Panc1 (cell line): ENCODE measurements at regions not wholly inside any gene's neighbourhood (a gene's known extent, or its start where the extent isn't known, plus 50 kb on each side); places are given as distances from the start of the nearest gene placed in this dataset.

Experiments used
- ATAC-seq: fragments of 200-7000 bp; cut with Tn5 transposase; 2 replicates; pipeline ENCODE4 v1.9.1; 2020; ENCODE audit warnings: mild to moderate bottlenecking, moderate library complexity
- BruUV-seq: library from RNA; stranded (reverse); fragments of 400-500 nt; replicated peaks from 2 replicates; lab custom pipeline; 2021; lab: Mats Ljungman, UMichigan
- CTCF ChIA-PET: fragments of 300-600 bp; sonication (Branson Sonifier 250); formaldehyde crosslinking; loops from one replicate; lab custom pipeline; 2022; ENCODE audit warnings: antibody characterized with exemption; lab: Charles Lee
- POLR2A ChIA-PET: fragments of 300-600 bp; sonication (Branson Sonifier 250); formaldehyde crosslinking; loops from one replicate; lab custom pipeline; 2022; ENCODE audit warnings: antibody characterized with exemption; lab: Charles Lee
- DNase-seq: peaks from one replicate; pipeline ENCODE4 v3.0.0-alpha.2; 2010; ENCODE audit warnings: low read depth, low spot score
- H3K27ac ChIP-seq: 2 replicates; pipeline ENCODE4 v1.5.1; 2011; ENCODE audit warnings: mild to moderate bottlenecking, low read length, inconsistent platforms
- H3K27me3 ChIP-seq: fragments of 200-500 bp; sonication (Bioruptor generic); 2 replicates; pipeline ENCODE4 v1.6.0; 2014; ENCODE audit warnings: low read length, inconsistent platforms; ENCODE audit not compliant: control insufficient read depth, insufficient read depth
- H3K36me3 ChIP-seq: fragments of 200-500 bp; sonication (Bioruptor generic); 2 replicates; pipeline ENCODE4 v1.5.1; 2014; ENCODE audit warnings: inconsistent platforms, mild to moderate bottlenecking, low read length, moderate library complexity; ENCODE audit not compliant: control insufficient read depth, insufficient read depth
- H3K4me1 ChIP-seq: 2 replicates; pipeline ENCODE4 v1.5.1; 2011; ENCODE audit warnings: inconsistent platforms, mild to moderate bottlenecking, low read length, moderate library complexity; ENCODE audit not compliant: control insufficient read depth, insufficient read depth
- H3K4me3 ChIP-seq, 2 experiments: 2 replicates each; pipeline ENCODE4 v1.5.1; 2011 to 2012; ENCODE audit warnings: low read depth in 2 of 2, low read length in 2 of 2, mild to moderate bottlenecking in 2 of 2, inconsistent platforms in 1 of 2, moderate library complexity in 1 of 2
- H3K9me3 ChIP-seq: fragments of 200-500 bp; sonication (Bioruptor generic); 2 replicates; pipeline ENCODE4 v1.5.1; 2014; ENCODE audit warnings: low read depth, mild to moderate bottlenecking, inconsistent platforms, low read length, moderate library complexity; ENCODE audit not compliant: control insufficient read depth, insufficient read depth
- CTCF ChIP-seq: fragments of 450-650 bp; IDR thresholded peaks from 2 replicates; pipeline ENCODE4 v1.5.1; 2017; ENCODE audit warnings: mild to moderate bottlenecking
- POLR2AphosphoS5 ChIP-seq: IDR thresholded peaks from 2 replicates; pipeline ENCODE4 v1.6.1; 2012; ENCODE audit warnings: mild to moderate bottlenecking, low read depth, low read length, moderate library complexity
- REST ChIP-seq, 2 experiments: IDR thresholded peaks; 2 replicates each; pipeline ENCODE4 v1.6.1; 2011 to 2012; ENCODE audit warnings: low read depth in 2 of 2, control low read depth in 1 of 2, low read length in 1 of 2, mild to moderate bottlenecking in 1 of 2, moderate library complexity in 1 of 2; ENCODE audit not compliant: insufficient read depth in 1 of 2
- SIN3A ChIP-seq: IDR thresholded peaks from 2 replicates; pipeline ENCODE4 v1.6.1; 2012; ENCODE audit warnings: low read depth, mild to moderate bottlenecking, low read length, moderate library complexity, borderline replicate concordance; ENCODE audit not compliant: insufficient read depth
- TCF7L2 ChIP-seq: IDR thresholded peaks from 2 replicates; pipeline ENCODE4 v1.6.1; 2011; ENCODE audit warnings: mild to moderate bottlenecking, low read depth, low read length, inconsistent platforms
- in situ Hi-C: cut with HindIII; loops from 2 replicates; pipeline ENCODE4 v1.10.0; 2016; ENCODE audit warnings: low sequenced_read_pairs, low pct_unique_long_range_greater_than_20kb
- intact Hi-C: fragments of 100-400 bp; cut with micrococcal nuclease; formaldehyde crosslinking; loops from one replicate; pipeline ENCODE4 v1.10.0; 2022; ENCODE audit not compliant: unreplicated experiment

DNA sequence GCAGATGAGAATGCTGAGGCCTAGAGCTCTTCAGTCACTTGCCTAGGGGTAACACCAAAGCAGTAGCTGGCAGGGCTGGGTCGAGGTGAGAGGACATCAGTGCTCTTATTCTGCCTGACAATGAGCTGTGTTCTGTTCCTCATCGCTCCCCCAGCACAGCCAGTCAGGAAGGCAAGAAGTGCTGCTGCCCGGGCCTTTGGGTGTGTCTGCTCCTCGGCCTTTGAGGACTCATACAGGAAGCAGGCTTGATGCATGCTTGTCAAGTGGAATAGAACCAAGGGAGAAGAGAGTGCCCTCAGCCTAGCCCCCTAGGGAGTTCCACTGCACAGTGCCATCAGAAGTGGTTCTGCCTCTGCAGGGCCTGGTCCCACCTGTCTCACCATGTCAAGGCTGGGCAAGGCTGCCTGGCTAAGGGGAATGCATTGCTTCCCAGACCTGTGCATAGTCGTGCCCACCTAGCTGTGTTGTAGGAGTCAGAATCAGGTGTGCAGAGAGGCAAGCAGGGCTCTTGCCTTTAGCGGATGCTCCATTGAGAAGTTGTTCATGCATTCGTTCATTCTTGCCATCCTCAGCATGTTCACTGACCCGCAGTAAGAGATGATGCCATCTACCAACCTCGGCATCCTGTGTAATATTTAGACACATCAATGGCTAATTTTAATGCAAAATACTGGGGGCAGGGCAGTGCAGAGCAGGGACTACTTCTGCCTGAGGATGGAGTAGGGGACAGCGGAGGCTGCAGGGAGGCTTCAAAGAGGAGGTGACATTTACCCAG is 156.6 kb downstream of the RPS24 start:
- no peak overlapping the region for H3K27ac ChIP-seq
- no peaks in the 10 kb centered on the region for H3K27me3 ChIP-seq
- POLR2A ChIA-PET, result no interaction called here
- TF ChIP-seq POLR2AphosphoS5 (no peak), TCF7L2 (no peak), SIN3A (no peak), REST (IDR thresholded peaks at IDR 0.05; ENCODE audit: insufficient read depth in 1 of 2, low read depth in 2 of 2, low read length in 1 of 2) (no peak), CTCF (no peak)
- BruUV-seq, result no TSS peak
- CTCF ChIA-PET, result no interaction called here
- in situ Hi-C loops, result no loop called here
- no peak for ATAC-seq
- H3K4me1 ChIP-seq, result no peaks in the 10 kb centered on the region
- H3K9me3 ChIP-seq, result no peaks in the 10 kb centered on the region
- H3K4me3 ChIP-seq, result no peak overlapping the region
- intact Hi-C loops, result no loop called here
- DNase-seq, result no peak
- H3K36me3 ChIP-seq, result no peaks in the 10 kb centered on the region

DNA sequence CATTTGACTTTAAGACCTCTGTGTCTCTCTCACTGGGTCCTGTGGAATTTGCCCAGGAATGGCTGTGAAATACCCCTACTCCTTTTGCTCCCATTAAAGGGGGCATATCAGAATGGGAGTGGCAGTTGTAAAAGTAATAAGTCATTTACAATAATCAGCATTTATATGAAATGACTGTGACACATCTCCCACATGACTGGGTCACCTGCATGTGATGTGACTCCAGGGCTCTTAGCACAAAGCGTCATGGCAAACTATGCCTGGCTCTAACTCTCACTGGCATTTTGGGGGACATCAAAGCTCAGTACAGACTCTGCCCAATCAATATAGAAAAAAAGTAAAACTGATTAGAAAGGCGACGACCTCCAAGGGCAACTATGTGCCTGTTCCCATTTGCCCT is 157.6 kb downstream of the RPS24 start:
- CTCF ChIA-PET, result no interaction called here
- in situ Hi-C loops, result no loop called here
- no TSS peak for BruUV-seq

More for the DNA sequence above, 157.6 kb downstream of the RPS24 start:
- intact Hi-C loops, result no loop called here
- TF ChIP-seq TCF7L2 (no peak), SIN3A (no peak), CTCF (no peak), POLR2AphosphoS5 (no peak), REST (IDR thresholded peaks at IDR 0.05; ENCODE audit: insufficient read depth in 1 of 2, low read depth in 2 of 2, low read length in 1 of 2) (no peak)
- H3K9me3 ChIP-seq, result no peaks in the 10 kb centered on the region
- DNase-seq, result no peak
- no peak overlapping the region for H3K4me3 ChIP-seq
- ATAC-seq, result no peak
- POLR2A ChIA-PET, result no interaction called here
- H3K27ac ChIP-seq, result no peak overlapping the region
- H3K4me1 ChIP-seq, result no peaks in the 10 kb centered on the region
- H3K27me3 ChIP-seq, result no peaks in the 10 kb centered on the region
- no peaks in the 10 kb centered on the region for H3K36me3 ChIP-seq
